GM23248 (cell line): ENCODE measurements at regions not wholly inside any gene's neighbourhood (a gene's known extent, or its start where the extent isn't known, plus 50 kb on each side); places are given as distances from the start of the nearest gene placed in this dataset.

Experiments used
- EZH2 ChIP-seq: fragments of 200-600 bp; sonication (generic); IDR thresholded peaks from 2 replicates; pipeline ENCODE4 v1.6.1; 2018; ENCODE audit warnings: antibody characterized with exemption, mild to moderate bottlenecking; ENCODE audit not compliant: insufficient read depth, poor library complexity, severe bottlenecking
- EZH2phosphoT487 ChIP-seq: fragments of 200-600 bp; sonication (generic); IDR thresholded peaks from 2 replicates; pipeline ENCODE4 v1.6.1; 2018; ENCODE audit warnings: antibody characterized with exemption, moderate library complexity, mild to moderate bottlenecking, low read depth; ENCODE audit not compliant: insufficient read depth

DNA sequence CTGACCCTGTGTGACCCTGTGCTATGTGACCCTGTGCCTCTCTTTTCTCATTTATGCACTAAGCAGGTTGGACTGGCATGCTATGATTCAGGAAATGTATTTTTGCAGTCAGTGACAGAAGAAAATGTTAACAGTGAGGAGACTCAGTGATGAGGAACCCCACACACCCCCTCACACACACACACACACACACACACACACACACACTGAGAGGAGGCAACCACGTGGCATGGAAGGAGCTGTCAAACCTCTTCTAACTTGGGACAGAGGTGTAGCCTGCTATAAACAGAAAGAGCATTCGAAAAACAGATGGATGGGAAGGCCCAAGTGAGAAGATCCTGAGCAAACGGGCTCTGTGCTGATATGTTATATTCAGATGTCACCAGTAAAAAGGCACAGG, 57.9 kb upstream of the GRIA1 start:
- TF ChIP-seq EZH2 (no peak), EZH2phosphoT487 (no peak)
